GM12891 (cell line): ENCODE measurements at regions not wholly inside any gene's neighbourhood (a gene's known extent, or its start where the extent isn't known, plus 50 kb on each side); places are given as distances from the start of the nearest gene placed in this dataset.

ENCODE experiments used
- POLR2A ChIP-seq: IDR thresholded peaks from 2 replicates; pipeline ENCODE4 v1.6.1; 2011; ENCODE audit warnings: low read depth, low read length, control low read depth
- TAF1 ChIP-seq: IDR thresholded peaks from 2 replicates; pipeline ENCODE4 v1.6.1; 2011; ENCODE audit warnings: low read depth, low read length, control low read depth

- no peak for TF ChIP-seq TAF1
- TF ChIP-seq POLR2A = no peak
These were observed 197.2 kb downstream of the GADD45G start for GRCh38 chr9:89801742-89802670.
